Heart left ventricle (tissue), 16 donors: ENCODE measurements at regions not wholly inside any gene's neighbourhood (a gene's known extent, or its start where the extent isn't known, plus 50 kb on each side); places are given as distances from the start of the nearest gene placed in this dataset.
A peak's percentile ranks its signal among the peaks of the same experiment; 100 is the strongest.

Experiments
- ATAC-seq, 4 donors: fragments of 200-7000 bp; cut with Tn5 transposase; one replicate each; pipeline ENCODE4 v1.9.1; 2020 to 2022; ENCODE audit warnings: moderate library complexity in 4 of 4, mild to moderate bottlenecking in 3 of 4, moderate number of reproducible peaks in 1 of 4
- DNase-seq, 5 donors: peaks; one replicate each; pipeline ENCODE4 v3.0.0-alpha.2; 2020
- H3K27ac ChIP-seq, 12 donors: fragments of 200-600 bp; sonication (generic) in 4 of 12; one replicate each; pipeline versions ENCODE4 v1.5.0 to v1.8.0; 2016 to 2022; ENCODE audit warnings: mild to moderate bottlenecking in 2 of 12
- H3K27me3 ChIP-seq, 9 donors: fragments of 200-600 bp; sonication (generic) in 2 of 9; one replicate each; pipeline versions ENCODE4 v1.5.1 to v1.8.0; 2016 to 2022; ENCODE audit warnings: mild to moderate bottlenecking in 3 of 9
- H3K36me3 ChIP-seq, 9 donors: fragments of 200-600 bp; sonication (generic) in 2 of 9; one replicate each; pipeline versions ENCODE4 v1.5.0 to v1.8.0; 2018 to 2022; ENCODE audit warnings: mild to moderate bottlenecking in 2 of 9
- H3K4me1 ChIP-seq, 12 donors: fragments of 200-600 bp; sonication (generic) in 4 of 12; one replicate each; pipeline versions ENCODE4 v1.5.0 to v1.8.0; 2016 to 2022; ENCODE audit warnings: mild to moderate bottlenecking in 3 of 12
- H3K4me3 ChIP-seq, 12 donors: fragments of 200-600 bp; sonication (generic) in 4 of 12; one replicate each; pipeline versions ENCODE4 v1.5.0 to v1.8.0; 2017 to 2022; ENCODE audit warnings: mild to moderate bottlenecking in 9 of 12, moderate library complexity in 4 of 12
- H3K9me3 ChIP-seq, 12 donors: fragments of 200-600 bp; sonication (generic) in 4 of 12; one replicate each; pipeline versions ENCODE4 v1.5.0 to v1.8.0; 2016 to 2022; ENCODE audit warnings: mild to moderate bottlenecking in 1 of 12
- POLR2A ChIP-seq, 2 donors: fragments of 450-650 bp; IDR thresholded peaks; one replicate each; pipeline ENCODE4 v1.6.1; 2017; ENCODE audit warnings: antibody characterized with exemption in 2 of 2, mild to moderate bottlenecking in 2 of 2, moderate library complexity in 2 of 2
- WGBS, 4 donors: extraction: QIAGEN DNeasy Blood & Tissue Kit in 2 of 4; methylation state at CpG; one replicate each; pipeline versions ENCODE4 v1.1.5 to v1.1.7; 2013 to 2018; 5-methylcytosine and 5-hydroxymethylcytosine counted together
- intact Hi-C, 10 donors: fragments of 100-400 bp; cut with DNase I; formaldehyde crosslinking; loops; one replicate each; pipeline versions ENCODE4 v1.11.1 to v1.14.2; 2022
- TF ChIP-seq, protein P1 (sequence below), 12 donors: fragments of 200-600 bp; sonication (generic) in 4 of 12; IDR thresholded peaks; one replicate each; pipeline versions ENCODE4 v1.5.0 to v1.8.0; 2018 to 2022; ENCODE audit warnings: antibody characterized with exemption in 12 of 12, mild to moderate bottlenecking in 5 of 12
- donor health status: ischemic (EF 13 %, LVEDD 7.1; RV severe dilation, severe dysfunction).
- donor health status: healthy with polysubstance abuse.
- donor health status: DM: no; HTN: yes; CAD: no.
- donor health status: DM: no; HTN: no; CAD: no.
- donor health status: ischemic (EF 25% LVEDD 6.9; RV normal size, moderate dysfunction).
- donor health status: ischemic (EF 25% LVEDD 5.7; RV mildly dilated, moderate dysfunction).
- donor health status: healthy.
- donor health status: DM: yes; HTN: yes; CAD: no.
- donor health status: ischemic (EF 35%, LVEDD 5.7; RV mildly dilated, moderate dysfunction).
- donor health status: nonischemic (EF 11% LVEDD 7.7; RV severe dilation, severe dysfunction).
- donor health status: DM: yes; HTN: yes; CAD: no.
- donor health status: PGD.
- donor health status: ischemic (EF 29% LVEDD 5.4; RV normal size, mild dysfunction).
- donor health status: nonischemic (EF 23%, LVEDD 6.1; RV moderate dilation, normal function).

DNA sequence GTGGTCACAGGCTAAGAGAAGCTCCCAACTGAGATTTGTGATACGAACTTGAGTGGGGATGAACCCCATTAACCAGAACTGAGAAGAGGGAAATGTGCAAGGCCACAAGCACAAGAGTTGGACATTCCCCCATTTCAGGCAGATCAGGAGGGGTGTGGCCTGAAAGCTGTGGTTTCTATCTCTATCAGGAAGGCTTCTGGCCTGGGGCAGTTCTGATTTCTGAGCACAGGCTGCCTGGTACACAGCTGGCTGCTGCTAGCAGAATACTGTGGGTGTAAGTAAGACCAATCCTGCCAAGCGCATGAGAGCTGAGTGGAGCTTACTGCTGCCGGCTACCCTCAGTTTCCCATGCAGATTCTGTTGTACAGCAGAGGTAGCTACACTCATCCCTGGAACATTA, 484.6 kb downstream of the SATB2 start:
- no peak for TF ChIP-seq POLR2A (IDR thresholded peaks at IDR 0.05)
- Histone ChIP-seq H3K27me3 (no peaks in the 10 kb centered on the region), H3K4me3 (no peak overlapping the region), H3K27ac (no peak overlapping the region), H3K36me3 (no peaks in the 10 kb centered on the region), H3K4me1 (no peaks in the 10 kb centered on the region), H3K9me3 (peaks cover 0 to 33% (median 13%) of the 10 kb centered on the region in 12 donors)
- DNase-seq (no peak), ATAC-seq (no peak)
- intact Hi-C loops: no loop called here
- 60 to 100% (median 64%) methylated on average over 1 to 3 of the region's 3 CpGs for WGBS, 4 donors

GRCh38 chr2:198968545-198968944, 489.2 kb downstream of the SATB2 start:
- no peaks in the 10 kb centered on the region for H3K4me1 ChIP-seq
- H3K9me3 ChIP-seq: no peaks in the 10 kb centered on the region
- H3K27ac ChIP-seq: no peak overlapping the region
- no peak overlapping the region for H3K4me3 ChIP-seq
- WGBS, 4 donors: 83 to 91% (median 86%) methylated on average over 2 of the region's 2 CpGs
- no peaks in the 10 kb centered on the region for H3K36me3 ChIP-seq
- no peak for TF ChIP-seq POLR2A (IDR thresholded peaks at IDR 0.05)
- TF ChIP-seq, protein P1, sequence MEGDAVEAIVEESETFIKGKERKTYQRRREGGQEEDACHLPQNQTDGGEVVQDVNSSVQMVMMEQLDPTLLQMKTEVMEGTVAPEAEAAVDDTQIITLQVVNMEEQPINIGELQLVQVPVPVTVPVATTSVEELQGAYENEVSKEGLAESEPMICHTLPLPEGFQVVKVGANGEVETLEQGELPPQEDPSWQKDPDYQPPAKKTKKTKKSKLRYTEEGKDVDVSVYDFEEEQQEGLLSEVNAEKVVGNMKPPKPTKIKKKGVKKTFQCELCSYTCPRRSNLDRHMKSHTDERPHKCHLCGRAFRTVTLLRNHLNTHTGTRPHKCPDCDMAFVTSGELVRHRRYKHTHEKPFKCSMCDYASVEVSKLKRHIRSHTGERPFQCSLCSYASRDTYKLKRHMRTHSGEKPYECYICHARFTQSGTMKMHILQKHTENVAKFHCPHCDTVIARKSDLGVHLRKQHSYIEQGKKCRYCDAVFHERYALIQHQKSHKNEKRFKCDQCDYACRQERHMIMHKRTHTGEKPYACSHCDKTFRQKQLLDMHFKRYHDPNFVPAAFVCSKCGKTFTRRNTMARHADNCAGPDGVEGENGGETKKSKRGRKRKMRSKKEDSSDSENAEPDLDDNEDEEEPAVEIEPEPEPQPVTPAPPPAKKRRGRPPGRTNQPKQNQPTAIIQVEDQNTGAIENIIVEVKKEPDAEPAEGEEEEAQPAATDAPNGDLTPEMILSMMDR (IDR thresholded peaks at IDR 0.05): no peak
- no peaks in the 10 kb centered on the region for H3K27me3 ChIP-seq
- ATAC-seq (no peak), DNase-seq (no peak)
- intact Hi-C loops: no loop called here

- intact Hi-C loops: no loop called here
- ATAC-seq: no peak
- no peak for DNase-seq
- Histone ChIP-seq H3K9me3 (no peaks in the 10 kb centered on the region), H3K4me3 (no peak overlapping the region), H3K4me1 (no peaks in the 10 kb centered on the region), H3K27me3 (no peaks in the 10 kb centered on the region), H3K36me3 (no peaks in the 10 kb centered on the region), H3K27ac (no peak overlapping the region)
- no peak for TF ChIP-seq POLR2A (IDR thresholded peaks at IDR 0.05)
- TF ChIP-seq, protein P1 (IDR thresholded peaks at IDR 0.05): no peak
Measured at GRCh38 chr2:198966269-198966668, 491.5 kb downstream of the SATB2 start.

DNA sequence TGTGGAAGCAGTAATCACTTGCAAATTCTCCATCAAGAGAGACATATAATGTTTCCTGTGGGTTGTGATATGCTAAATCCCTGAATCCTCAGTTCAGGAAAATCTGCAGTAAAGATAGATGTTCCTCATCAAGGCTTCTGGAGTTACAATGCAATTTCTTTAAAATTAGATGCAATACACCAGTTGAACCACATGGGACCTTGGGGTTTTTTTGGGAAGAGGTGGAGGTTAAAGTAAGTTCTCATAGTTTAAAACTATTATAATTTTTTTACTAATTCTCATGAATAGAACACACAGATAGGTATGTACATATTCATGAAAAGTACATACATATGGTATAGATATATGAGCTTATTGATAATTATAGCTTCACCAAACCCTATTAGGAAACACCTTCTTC, 496.2 kb downstream of the SATB2 start:
- intact Hi-C loops: no loop called here
- Histone ChIP-seq H3K27ac (no peak overlapping the region), H3K9me3 (no peaks in the 10 kb centered on the region), H3K36me3 (no peaks in the 10 kb centered on the region), H3K4me1 (no peaks in the 10 kb centered on the region), H3K27me3 (no peaks in the 10 kb centered on the region), H3K4me3 (no peak overlapping the region)
- TF ChIP-seq, protein P1 (IDR thresholded peaks at IDR 0.05): peak in 2 of 12 donors; percentile 8 to 34
- TF ChIP-seq POLR2A (IDR thresholded peaks at IDR 0.05): no peak
- no peak for ATAC-seq
- DNase-seq: no peak

GRCh38 chr2:198957181-198957580, 500.6 kb downstream of the SATB2 start:
- H3K36me3 ChIP-seq: no peaks in the 10 kb centered on the region
- intact Hi-C loops: no loop called here
- no peak for TF ChIP-seq POLR2A (IDR thresholded peaks at IDR 0.05)
- TF ChIP-seq, protein P1 (IDR thresholded peaks at IDR 0.05): no peak
- H3K27me3 ChIP-seq: no peaks in the 10 kb centered on the region
- ATAC-seq (no peak), DNase-seq (no peak)
- no peaks in the 10 kb centered on the region for H3K9me3 ChIP-seq
- H3K4me1 ChIP-seq: no peaks in the 10 kb centered on the region
- WGBS, 4 donors: 61 to 78% (median 72%) methylated on average over 1 of the region's 1 CpG
- H3K27ac ChIP-seq: no peak overlapping the region
- no peak overlapping the region for H3K4me3 ChIP-seq
